Activated CD8-positive, alpha-beta memory T cell treated with anti-CD3 and anti-CD28 coated beads, Interleukin-2, amount 50 U/mL, for 24 hours (primary cell): ENCODE measurements at regions not wholly inside any gene's neighbourhood (a gene's known extent, or its start where the extent isn't known, plus 50 kb on each side); places are given as distances from the start of the nearest gene placed in this dataset.

Experiments
- DNase-seq: peaks from one replicate; pipeline ENCODE4 v3.0.0-alpha.2; 2020; ENCODE audit errors: extremely low read depth

- no peak for DNase-seq
Measured at GRCh38 chr15:98202256-98202655, 241.8 kb downstream of the ARRDC4 start.

GRCh38 chr15:98203872-98204660 is 243.6 kb downstream of the ARRDC4 start:
- DNase-seq, result no peak

- no peak for DNase-seq
Measured at GRCh38 chr15:98207928-98208327, 247.4 kb downstream of the ARRDC4 start.

GRCh38 chr15:98213346-98213979 is 253.0 kb downstream of the ARRDC4 start:
- no peak for DNase-seq

GRCh38 chr15:98216166-98216565 is 255.7 kb downstream of the ARRDC4 start:
- no peak for DNase-seq

- no peak for DNase-seq
Measured at GRCh38 chr15:98217356-98217755, 256.9 kb downstream of the ARRDC4 start.

- DNase-seq, result no peak
Measured at GRCh38 chr15:98221144-98221543, 260.6 kb downstream of the ARRDC4 start.

GRCh38 chr15:98221577-98221976 is 261.1 kb downstream of the ARRDC4 start:
- DNase-seq, result no peak

GRCh38 chr15:98226149-98226548 is 265.6 kb downstream of the ARRDC4 start:
- DNase-seq, result no peak

GRCh38 chr15:98226578-98226977 is 266.1 kb downstream of the ARRDC4 start:
- DNase-seq, result no peak

- no peak for DNase-seq
Measured at GRCh38 chr15:98228846-98229245, 268.3 kb downstream of the ARRDC4 start.

- no peak for DNase-seq
Measured at GRCh38 chr15:98230975-98231374, 270.5 kb downstream of the ARRDC4 start.

- no peak for DNase-seq
Measured at GRCh38 chr15:98231696-98232440, 271.4 kb downstream of the ARRDC4 start.

- DNase-seq, result no peak
Measured at GRCh38 chr15:98232761-98233160, 272.3 kb downstream of the ARRDC4 start.

GRCh38 chr15:98233873-98234272 is 273.4 kb downstream of the ARRDC4 start:
- no peak for DNase-seq

GRCh38 chr15:98240303-98240702 is 279.8 kb downstream of the ARRDC4 start:
- no peak for DNase-seq

- no peak for DNase-seq
Measured at GRCh38 chr15:98241032-98241554, 280.6 kb downstream of the ARRDC4 start.

GRCh38 chr15:98257290-98257689 is 296.8 kb downstream of the ARRDC4 start:
- DNase-seq, result no peak

GRCh38 chr15:98263787-98264186 is 303.3 kb downstream of the ARRDC4 start:
- no peak for DNase-seq

GRCh38 chr15:98266295-98266694 is 305.8 kb downstream of the ARRDC4 start:
- no peak for DNase-seq

- no peak for DNase-seq
Measured at GRCh38 chr15:98268163-98268562, 307.7 kb downstream of the ARRDC4 start.

- no peak for DNase-seq
Measured at GRCh38 chr15:98272625-98273024, 312.1 kb downstream of the ARRDC4 start.
